GM12878 (cell line): ENCODE measurements at regions not wholly inside any gene's neighbourhood (a gene's known extent, or its start where the extent isn't known, plus 50 kb on each side); places are given as distances from the start of the nearest gene placed in this dataset.

Experiments used
- ATAC-seq: fragments of 200-7000 bp; cut with Tn5 transposase; 3 replicates; pipeline ENCODE4 v1.9.1; 2020; ENCODE audit warnings: mild to moderate bottlenecking, moderate library complexity
- BruUV-seq: library from RNA; stranded (reverse); fragments of 400-500 nt; replicated peaks from 2 replicates; lab custom pipeline; 2021; lab: Mats Ljungman, UMichigan
- CTCF ChIA-PET: fragments of 300-600 bp; sonication (Branson Sonifier 250); formaldehyde crosslinking; extraction: SDS; loops from one replicate; lab custom pipeline; 2021; ENCODE audit warnings: inconsistent platforms; lab: Yijun Ruan, JAX
- POLR2A ChIA-PET: fragments of 350-600 bp; formaldehyde crosslinking; extraction: SDS; loops from one replicate; lab custom pipeline; 2021; ENCODE audit warnings: inconsistent platforms; lab: Charles Lee
- RAD21 ChIA-PET: fragments of 300-600 bp; sonication (Branson Sonifier 250); formaldehyde crosslinking; loops from one replicate; lab custom pipeline; 2023; ENCODE audit warnings: antibody characterized with exemption; ENCODE audit not compliant: unreplicated experiment; lab: Charles Lee
- SMC1A ChIA-PET: fragments of 300-600 bp; sonication (Branson Sonifier 250); formaldehyde crosslinking; loops from one replicate; lab custom pipeline; 2023; ENCODE audit not compliant: unreplicated experiment, uncharacterized antibody; lab: Charles Lee
- DNase-seq: peaks from one replicate; pipeline ENCODE4 v3.0.0-alpha.2; 2011; ENCODE audit warnings: low read depth, low spot score
- FAIRE-seq: peaks from 3 replicates; lab custom pipeline; 2011; peaks lifted over from hg19 to GRCh38; lab: Jason Lieb, UNC
- H2AFZ ChIP-seq: 2 replicates; pipeline ENCODE4 v1.6.0; 2011; ENCODE audit warnings: low read depth, low read length, control low read depth; ENCODE audit not compliant: control insufficient read depth
- H3K27ac ChIP-seq: 2 replicates; pipeline ENCODE4 v1.5.1; 2011; ENCODE audit warnings: control low read depth; ENCODE audit not compliant: control insufficient read depth, insufficient read depth
- H3K27me3 ChIP-seq, 2 experiments: replicated peaks in 1 of 2; 2 replicates each; pipeline versions ENCODE4 v1.6.0 to v1.6.1; 2011; ENCODE audit warnings: low read length in 1 of 2; ENCODE audit not compliant: control insufficient read depth in 2 of 2, insufficient read depth in 2 of 2
- H3K36me3 ChIP-seq, 2 experiments: 2 replicates each; pipeline ENCODE4 v1.5.1; 2011; ENCODE audit warnings: low read length in 1 of 2; ENCODE audit not compliant: control insufficient read depth in 2 of 2, insufficient read depth in 2 of 2
- H3K4me1 ChIP-seq: 2 replicates; pipeline ENCODE4 v1.6.1; 2011; ENCODE audit warnings: mild to moderate bottlenecking, low read length, moderate library complexity, mixed read lengths; ENCODE audit not compliant: control insufficient read depth, insufficient read depth
- H3K4me2 ChIP-seq: 2 replicates; pipeline ENCODE4 v1.6.0; 2011; ENCODE audit warnings: control low read depth; ENCODE audit not compliant: control insufficient read depth, insufficient read depth
- H3K4me3 ChIP-seq: fragments of 200-600 bp; sonication (generic); 2 replicates; pipeline ENCODE4 v1.5.1; 2016
- H3K79me2 ChIP-seq: 2 replicates; pipeline ENCODE4 v1.6.0; 2011; ENCODE audit warnings: low read length; ENCODE audit not compliant: control insufficient read depth, insufficient read depth
- H3K9ac ChIP-seq: 2 replicates; pipeline ENCODE4 v1.8.0; 2011; ENCODE audit warnings: low read length, control low read depth, mixed read lengths; ENCODE audit not compliant: control insufficient read depth, insufficient read depth
- H3K9me3 ChIP-seq: replicated peaks from 3 replicates; pipeline ENCODE4 v1.5.1; 2011; ENCODE audit warnings: mild to moderate bottlenecking, low read length; ENCODE audit not compliant: control insufficient read depth, insufficient read depth
- H4K20me1 ChIP-seq: 2 replicates; pipeline ENCODE4 v1.6.0; 2011; ENCODE audit not compliant: control insufficient read depth, insufficient read depth
- BRCA1 ChIP-seq: IDR thresholded peaks from 2 replicates; pipeline ENCODE4 v1.6.1; 2011; ENCODE audit warnings: low read depth, low read length, improper control_type of control experiment
- CHD1 ChIP-seq: IDR thresholded peaks from 2 replicates; pipeline ENCODE4 v1.6.1; 2012; ENCODE audit warnings: low read depth, low read length, improper control_type of control experiment
- MTA3 ChIP-seq: IDR thresholded peaks from 2 replicates; pipeline ENCODE4 v1.6.1; 2012; ENCODE audit warnings: low read length, inconsistent platforms, borderline replicate concordance
- POLR2AphosphoS2 ChIP-seq: IDR thresholded peaks from 2 replicates; pipeline ENCODE4 v1.6.1; 2011; ENCODE audit warnings: low read depth, mild to moderate bottlenecking, low read length, improper control_type of control experiment, moderate library complexity
- RELA ChIP-seq: fragments of 450-650 bp; IDR thresholded peaks from 2 replicates; pipeline ENCODE4 v1.8.0; 2014; ENCODE audit warnings: borderline replicate concordance; ENCODE audit not compliant: partially characterized antibody
- REST ChIP-seq: IDR thresholded peaks from 2 replicates; pipeline ENCODE4 v1.6.1; 2012; ENCODE audit warnings: mild to moderate bottlenecking, low read depth, low read length
- ZBTB40 ChIP-seq: fragments of 450-650 bp; IDR thresholded peaks from 2 replicates; pipeline ENCODE4 v1.6.1; 2016; ENCODE audit warnings: mild to moderate bottlenecking, moderate library complexity, borderline replicate concordance
- WGBS: methylation state at CpG from one replicate; pipeline ENCODE4 v1.1.6; 2016; ENCODE audit warnings: low lambda C conversion rate; ENCODE audit not compliant: insufficient replicate concordance, insufficient coverage; ENCODE audit errors: missing lambda C conversion rate; 5-methylcytosine and 5-hydroxymethylcytosine counted together
- in situ Hi-C: fragments of 300-500 bp; cut with MboI; formaldehyde crosslinking; loops from 9 replicates; pipeline ENCODE4 v1.14.3; 2018; ENCODE audit warnings: mixed read lengths
- intact Hi-C: fragments of 100-400 bp; cut with micrococcal nuclease; formaldehyde crosslinking; loops from one replicate; pipeline ENCODE4 v1.14.2; 2022; ENCODE audit not compliant: unreplicated experiment

DNA sequence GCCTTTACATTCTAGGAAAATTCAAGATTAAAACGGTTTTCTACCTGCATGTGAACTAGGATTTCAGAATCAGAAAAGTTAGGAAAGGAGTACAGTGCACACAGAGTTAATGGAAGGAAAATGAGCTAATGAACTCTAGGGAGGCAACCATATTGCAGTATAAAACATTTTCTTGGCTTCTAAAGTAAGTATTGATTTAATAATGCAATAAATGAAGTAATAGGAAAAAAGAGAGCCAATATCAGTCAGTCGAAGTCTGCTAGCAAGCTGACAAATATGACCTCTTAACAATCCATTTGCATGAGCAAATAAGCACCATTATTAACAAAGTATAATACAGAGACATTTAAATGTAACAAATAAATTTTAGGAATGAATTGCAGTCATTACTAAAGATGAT lies 80.2 kb upstream of the COL3A1 start:
- in situ Hi-C loops = no loop called here
- no peak overlapping the region for H2AFZ ChIP-seq
- no peak for DNase-seq
- no peak overlapping the region for H3K27ac ChIP-seq
- H3K79me2 ChIP-seq = no peaks in the 10 kb centered on the region
- H4K20me1 ChIP-seq = no peaks in the 10 kb centered on the region
- no peak for TF ChIP-seq RELA
- TF ChIP-seq BRCA1 = no peak
- no peak for TF ChIP-seq CHD1
- no peak for TF ChIP-seq MTA3
- TF ChIP-seq ZBTB40 = no peak
- TF ChIP-seq REST = no peak
- TF ChIP-seq POLR2AphosphoS2 = no peak
- TF ChIP-seq, all 136 proteins: peak for 0
- ATAC-seq = no peak
- CTCF ChIA-PET = no interaction called here
- RAD21 ChIA-PET = no interaction called here
- Histone ChIP-seq H3K4me1 (no peaks in the 10 kb centered on the region), H3K4me3 (no peak overlapping the region), H3K9me3 (no peaks in the 10 kb centered on the region; the same call in 2 of the 3 replicates), H3K9ac (no peak overlapping the region), H3K27me3 (no peaks in the 10 kb centered on the region), H3K36me3 (no peaks in the 10 kb centered on the region), H3K4me2 (no peak overlapping the region)
- FAIRE-seq = no peak
- 0% methylated on average over 2 of the region's 2 CpGs for WGBS
- no TSS peak for BruUV-seq
- SMC1A ChIA-PET = interaction anchor here (0.9 kb wide), 1 partner anchor 263 kb away, joined by 3 read pairs; no protein-coding TSS in a partner anchor
- POLR2A ChIA-PET = no interaction called here
- intact Hi-C loops = no loop called here
